Smooth muscle cell (in vitro differentiated cells): ENCODE measurements at regions not wholly inside any gene's neighbourhood (a gene's known extent, or its start where the extent isn't known, plus 50 kb on each side); places are given as distances from the start of the nearest gene placed in this dataset.

Experiments used
- DNase-seq: peaks from one replicate; lab custom pipeline; 2025; ENCODE audit not compliant: unreplicated experiment; lab: John Stamatoyannopoulos, UW
- H2AFZ ChIP-seq: fragments of 200-600 bp; sonication (generic); 2 replicates; pipeline ENCODE4 v1.6.0; 2016; ENCODE audit warnings: antibody characterized with exemption, low read depth, mild to moderate bottlenecking
- H3F3A ChIP-seq: fragments of 200-600 bp; sonication (generic); 2 replicates; pipeline ENCODE4 v1.6.0; 2017; ENCODE audit warnings: antibody characterized with exemption, low read depth
- H3K27ac ChIP-seq: fragments of 200-600 bp; sonication (generic); 2 replicates; pipeline ENCODE4 v1.5.1; 2016; ENCODE audit warnings: low read depth, mild to moderate bottlenecking
- H3K27me3 ChIP-seq: fragments of 200-600 bp; sonication (generic); 2 replicates; pipeline ENCODE4 v1.6.1; 2016; ENCODE audit warnings: low read depth, mild to moderate bottlenecking
- H3K36me3 ChIP-seq: fragments of 200-600 bp; sonication (generic); 2 replicates; pipeline ENCODE4 v1.5.1; 2016; ENCODE audit warnings: low read depth
- H3K4me1 ChIP-seq: fragments of 200-600 bp; sonication (generic); 2 replicates; pipeline ENCODE4 v1.5.1; 2016; ENCODE audit warnings: low read depth
- H3K4me2 ChIP-seq: fragments of 200-600 bp; sonication (generic); 2 replicates; pipeline ENCODE4 v1.6.0; 2016; ENCODE audit warnings: mild to moderate bottlenecking
- H3K4me3 ChIP-seq: fragments of 200-600 bp; sonication (generic); 2 replicates; pipeline ENCODE4 v1.5.1; 2016; ENCODE audit warnings: mild to moderate bottlenecking
- H3K79me2 ChIP-seq: fragments of 200-600 bp; sonication (generic); 2 replicates; pipeline ENCODE4 v1.6.0; 2016; ENCODE audit warnings: low read depth, mild to moderate bottlenecking
- H3K9ac ChIP-seq: fragments of 200-600 bp; sonication (generic); 2 replicates; pipeline ENCODE4 v1.6.0; 2016; ENCODE audit warnings: low read depth
- H3K9me3 ChIP-seq: fragments of 200-600 bp; sonication (generic); replicated peaks from 2 replicates; pipeline ENCODE4 v1.5.1; 2016; ENCODE audit warnings: low read depth
- H4K20me1 ChIP-seq: fragments of 200-600 bp; sonication (generic); 2 replicates; pipeline ENCODE4 v1.6.0; 2016; ENCODE audit warnings: low read depth
- WGBS: methylation state at CpG from one replicate; pipeline ENCODE4 v1.1.7; 2016; ENCODE audit warnings: low lambda C conversion rate; 5-methylcytosine and 5-hydroxymethylcytosine counted together
- TF ChIP-seq, protein P1 (sequence below): fragments of 200-600 bp; sonication (generic); IDR thresholded peaks from 2 replicates; pipeline ENCODE4 v1.5.1; 2017; ENCODE audit warnings: borderline replicate concordance, mild to moderate bottlenecking, antibody characterized with exemption; ENCODE audit not compliant: insufficient read depth, poor library complexity, severe bottlenecking

DNA sequence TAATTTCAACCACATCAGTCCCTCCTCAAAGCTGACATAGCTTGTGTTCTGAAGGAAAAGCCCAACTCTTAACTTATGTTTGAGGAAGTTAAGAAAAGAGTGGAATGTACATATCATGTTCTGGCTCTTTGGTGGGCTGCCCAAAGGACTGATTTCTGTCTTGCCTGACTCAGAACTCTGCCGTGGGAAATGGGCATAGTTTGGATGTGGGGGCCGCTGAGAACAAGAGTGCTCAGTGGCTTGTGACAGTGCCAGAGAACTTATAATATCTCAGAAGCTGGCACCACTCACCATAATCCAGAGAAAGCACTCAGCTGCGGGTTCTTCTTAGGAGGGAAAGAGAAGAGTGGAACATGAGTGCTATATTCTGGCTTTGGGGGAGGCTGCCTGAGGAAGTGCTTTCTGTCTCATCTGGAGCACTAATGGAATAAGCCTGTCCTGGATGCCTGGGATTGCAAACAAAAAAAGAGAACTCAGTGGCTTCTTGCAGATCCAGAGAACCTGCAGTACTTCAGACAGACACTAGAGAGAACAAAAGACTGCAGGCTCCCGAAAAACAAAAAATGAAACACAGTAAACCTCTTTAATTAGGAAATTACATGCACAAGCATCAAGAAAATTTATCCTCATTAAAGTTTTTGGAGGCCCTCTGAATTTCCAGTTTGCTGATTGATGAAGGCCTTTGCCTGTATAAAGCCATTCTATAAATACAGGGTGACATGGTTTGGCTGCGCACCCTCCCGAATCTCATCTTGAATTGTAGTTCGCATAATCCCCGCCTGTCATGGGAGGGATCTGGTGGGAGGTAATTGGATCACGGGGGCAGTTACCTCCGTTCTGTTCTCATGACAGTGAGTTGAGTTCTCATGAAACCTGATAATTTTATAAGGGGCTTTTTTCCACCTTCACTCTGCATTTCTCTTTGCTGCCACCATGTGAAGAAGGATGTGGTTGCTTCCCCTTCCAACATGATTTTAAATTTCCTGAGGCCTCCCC is 207.0 kb downstream of the DMAC1 start:
- no peak overlapping the region for H3K9ac ChIP-seq
- 66% methylated on average over 10 of the region's 10 CpGs for WGBS
- H3K4me3 ChIP-seq = no peak overlapping the region

GRCh38 chr9:7591501-7591900 is 208.1 kb downstream of the DMAC1 start:
- no peaks in the 10 kb centered on the region for H3K4me1 ChIP-seq
- TF ChIP-seq, protein P1, sequence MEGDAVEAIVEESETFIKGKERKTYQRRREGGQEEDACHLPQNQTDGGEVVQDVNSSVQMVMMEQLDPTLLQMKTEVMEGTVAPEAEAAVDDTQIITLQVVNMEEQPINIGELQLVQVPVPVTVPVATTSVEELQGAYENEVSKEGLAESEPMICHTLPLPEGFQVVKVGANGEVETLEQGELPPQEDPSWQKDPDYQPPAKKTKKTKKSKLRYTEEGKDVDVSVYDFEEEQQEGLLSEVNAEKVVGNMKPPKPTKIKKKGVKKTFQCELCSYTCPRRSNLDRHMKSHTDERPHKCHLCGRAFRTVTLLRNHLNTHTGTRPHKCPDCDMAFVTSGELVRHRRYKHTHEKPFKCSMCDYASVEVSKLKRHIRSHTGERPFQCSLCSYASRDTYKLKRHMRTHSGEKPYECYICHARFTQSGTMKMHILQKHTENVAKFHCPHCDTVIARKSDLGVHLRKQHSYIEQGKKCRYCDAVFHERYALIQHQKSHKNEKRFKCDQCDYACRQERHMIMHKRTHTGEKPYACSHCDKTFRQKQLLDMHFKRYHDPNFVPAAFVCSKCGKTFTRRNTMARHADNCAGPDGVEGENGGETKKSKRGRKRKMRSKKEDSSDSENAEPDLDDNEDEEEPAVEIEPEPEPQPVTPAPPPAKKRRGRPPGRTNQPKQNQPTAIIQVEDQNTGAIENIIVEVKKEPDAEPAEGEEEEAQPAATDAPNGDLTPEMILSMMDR = no peak
- H3K4me2 ChIP-seq = no peak overlapping the region
- no peaks in the 10 kb centered on the region for H3K36me3 ChIP-seq
- H3K27me3 ChIP-seq = no peaks in the 10 kb centered on the region
- H4K20me1 ChIP-seq = no peaks in the 10 kb centered on the region
- H3K4me3 ChIP-seq = no peak overlapping the region
- no peaks in the 10 kb centered on the region for H3K9me3 ChIP-seq
- H3K9ac ChIP-seq = no peak overlapping the region
- H3K79me2 ChIP-seq = no peaks in the 10 kb centered on the region
- H2AFZ ChIP-seq = no peak overlapping the region
- WGBS = 92% methylated on average over 2 of the region's 2 CpGs
- DNase-seq = no peak
- H3F3A ChIP-seq = no peaks in the 10 kb centered on the region
- no peak overlapping the region for H3K27ac ChIP-seq

More for the DNA sequence above, 207.0 kb downstream of the DMAC1 start:
- Histone ChIP-seq H3K4me1 (no peaks in the 10 kb centered on the region), H3K27me3 (no peaks in the 10 kb centered on the region), H2AFZ (no peak overlapping the region), H3F3A (no peaks in the 10 kb centered on the region), H4K20me1 (no peaks in the 10 kb centered on the region), H3K36me3 (no peaks in the 10 kb centered on the region), H3K27ac (no peak overlapping the region), H3K79me2 (no peaks in the 10 kb centered on the region), H3K9me3 (no peaks in the 10 kb centered on the region), H3K4me2 (no peak overlapping the region)
- TF ChIP-seq, protein P1 = peak; percentile 15
- DNase-seq = no peak

DNA sequence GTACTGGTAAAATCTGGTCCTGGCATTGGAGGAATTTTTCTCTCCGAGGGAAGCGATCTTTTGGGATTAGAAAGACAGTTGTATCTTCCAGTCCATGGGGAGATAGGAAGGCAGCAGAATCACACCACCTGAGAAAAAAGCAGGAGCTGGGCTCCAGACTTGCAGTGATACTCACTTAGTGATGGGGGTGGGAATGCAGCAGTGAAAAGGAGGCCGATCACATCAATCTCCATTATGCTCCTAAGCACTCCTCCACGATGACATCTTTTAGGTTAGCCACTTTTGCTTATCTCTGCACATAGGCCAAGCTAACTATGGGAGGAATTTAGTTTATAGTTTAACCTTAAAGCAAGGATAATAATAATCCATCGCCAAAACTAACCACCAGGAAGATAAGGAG is 219.0 kb downstream of the DMAC1 start:
- TF ChIP-seq, protein P1 = no peak
- no peaks in the 10 kb centered on the region for H3K36me3 ChIP-seq
- H3K4me1 ChIP-seq = peaks cover 6% of the 10 kb centered on the region
- H3K27ac ChIP-seq = no peak overlapping the region
- H3K4me2 ChIP-seq = no peak overlapping the region
- H3K79me2 ChIP-seq = no peaks in the 10 kb centered on the region
- no peaks in the 10 kb centered on the region for H3F3A ChIP-seq
- 80% methylated on average over 5 of the region's 5 CpGs for WGBS
- no peak for DNase-seq
- no peaks in the 10 kb centered on the region for H4K20me1 ChIP-seq
- H2AFZ ChIP-seq = no peak overlapping the region
- no peak overlapping the region for H3K4me3 ChIP-seq
- no peaks in the 10 kb centered on the region for H3K9me3 ChIP-seq
- H3K27me3 ChIP-seq = no peaks in the 10 kb centered on the region
- no peak overlapping the region for H3K9ac ChIP-seq

GRCh38 chr9:7579351-7579750 is 220.2 kb downstream of the DMAC1 start:
- H3K4me3 ChIP-seq = no peak overlapping the region
- no peak overlapping the region for H3K4me2 ChIP-seq
- no peaks in the 10 kb centered on the region for H3F3A ChIP-seq
- no peaks in the 10 kb centered on the region for H3K36me3 ChIP-seq
- DNase-seq = no peak
- TF ChIP-seq, protein P1 = no peak
- H3K4me1 ChIP-seq = peaks cover 6% of the 10 kb centered on the region
- H3K79me2 ChIP-seq = no peaks in the 10 kb centered on the region
- no peak overlapping the region for H3K27ac ChIP-seq
- no peaks in the 10 kb centered on the region for H4K20me1 ChIP-seq
- WGBS = 92% methylated on average over 1 of the region's 1 CpG
- H2AFZ ChIP-seq = no peak overlapping the region
- no peak overlapping the region for H3K9ac ChIP-seq
- no peaks in the 10 kb centered on the region for H3K27me3 ChIP-seq
- H3K9me3 ChIP-seq = no peaks in the 10 kb centered on the region
